GM10266 (cell line): ENCODE measurements at regions not wholly inside any gene's neighbourhood (a gene's known extent, or its start where the extent isn't known, plus 50 kb on each side); places are given as distances from the start of the nearest gene placed in this dataset.

ENCODE experiments used
- DNase-seq: peaks from one replicate; pipeline ENCODE4 v3.0.0; 2012; ENCODE audit errors: extremely low spot score
- CTCF ChIP-seq: IDR thresholded peaks from 2 replicates; pipeline ENCODE4 v1.5.1; 2012; ENCODE audit warnings: mild to moderate bottlenecking, low read depth; ENCODE audit not compliant: control insufficient read depth, insufficient read depth; ENCODE audit errors: missing control alignments

GRCh38 chr21:27426196-27426595, 459.3 kb upstream of the ADAMTS5 start:
- DNase-seq, result no peak
- TF ChIP-seq CTCF, result no peak

- no peak for TF ChIP-seq CTCF
- DNase-seq, result no peak
These were observed 458.7 kb upstream of the ADAMTS5 start for GRCh38 chr21:27425574-27425973.

- no peak for DNase-seq
- no peak for TF ChIP-seq CTCF
These were observed 458.3 kb upstream of the ADAMTS5 start for GRCh38 chr21:27425172-27425571.

GRCh38 chr21:27424601-27425000, 457.7 kb upstream of the ADAMTS5 start:
- TF ChIP-seq CTCF, result no peak
- no peak for DNase-seq

- DNase-seq, result no peak
These were observed 457.2 kb upstream of the ADAMTS5 start for GRCh38 chr21:27423906-27424595.

GRCh38 chr21:27423038-27423437, 456.1 kb upstream of the ADAMTS5 start:
- TF ChIP-seq CTCF, result no peak
- no peak for DNase-seq

More at GRCh38 chr21:27423906-27424595, 457.2 kb upstream of the ADAMTS5 start:
- TF ChIP-seq CTCF, result no peak

GRCh38 chr21:27422435-27422834, 455.5 kb upstream of the ADAMTS5 start:
- no peak for DNase-seq

More at GRCh38 chr21:27422435-27422834, 455.5 kb upstream of the ADAMTS5 start:
- no peak for TF ChIP-seq CTCF
